PFSK-1 (cell line): ENCODE measurements at regions not wholly inside any gene's neighbourhood (a gene's known extent, or its start where the extent isn't known, plus 50 kb on each side); places are given as distances from the start of the nearest gene placed in this dataset.

Source experiments
- POLR2AphosphoS5 ChIP-seq: IDR thresholded peaks from 2 replicates; pipeline ENCODE4 v1.6.1; 2012; ENCODE audit warnings: low read depth, mild to moderate bottlenecking, control low read depth, low read length, moderate library complexity
- SIN3A ChIP-seq: IDR thresholded peaks from 2 replicates; pipeline ENCODE4 v1.6.1; 2012; ENCODE audit warnings: mild to moderate bottlenecking, low read length, moderate library complexity, borderline replicate concordance; ENCODE audit not compliant: insufficient read depth
- TAF1 ChIP-seq: IDR thresholded peaks from 2 replicates; pipeline ENCODE4 v1.6.1; 2012; ENCODE audit warnings: low read length, control low read depth, borderline replicate concordance; ENCODE audit not compliant: insufficient read depth
- TF ChIP-seq, protein P1 (sequence below), 2 experiments: IDR thresholded peaks; 2 replicates each; pipeline versions ENCODE4 v1.6.1 to v1.8.0; 2011 to 2012; ENCODE audit warnings: low read depth in 2 of 2, low read length in 2 of 2, control low read depth in 1 of 2, inconsistent platforms in 1 of 2, mild to moderate bottlenecking in 1 of 2, moderate library complexity in 1 of 2; ENCODE audit not compliant: insufficient read depth in 1 of 2

DNA sequence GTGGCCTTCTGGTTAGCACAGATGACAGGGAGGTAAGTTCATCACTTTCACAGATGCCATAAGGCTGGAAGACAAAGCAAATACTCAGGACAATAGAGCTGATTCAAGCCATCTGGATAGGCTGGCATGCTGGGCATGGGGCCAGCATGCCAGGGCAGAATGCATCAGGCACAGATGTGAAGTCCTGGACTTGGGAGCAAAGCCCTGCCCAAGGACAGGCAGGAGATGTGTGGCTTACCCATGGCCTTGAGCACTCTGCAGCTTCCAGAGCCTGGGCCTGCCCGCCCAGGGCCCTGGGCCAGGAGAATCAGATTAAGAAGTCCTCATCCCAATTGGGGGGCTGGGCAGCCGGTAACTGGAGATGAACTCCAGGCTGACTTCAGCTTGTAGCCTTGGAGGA is 135.7 kb upstream of the ZC3H12A start:
- TF ChIP-seq TAF1 (no peak), POLR2AphosphoS5 (no peak), SIN3A (no peak)
- TF ChIP-seq, protein P1, sequence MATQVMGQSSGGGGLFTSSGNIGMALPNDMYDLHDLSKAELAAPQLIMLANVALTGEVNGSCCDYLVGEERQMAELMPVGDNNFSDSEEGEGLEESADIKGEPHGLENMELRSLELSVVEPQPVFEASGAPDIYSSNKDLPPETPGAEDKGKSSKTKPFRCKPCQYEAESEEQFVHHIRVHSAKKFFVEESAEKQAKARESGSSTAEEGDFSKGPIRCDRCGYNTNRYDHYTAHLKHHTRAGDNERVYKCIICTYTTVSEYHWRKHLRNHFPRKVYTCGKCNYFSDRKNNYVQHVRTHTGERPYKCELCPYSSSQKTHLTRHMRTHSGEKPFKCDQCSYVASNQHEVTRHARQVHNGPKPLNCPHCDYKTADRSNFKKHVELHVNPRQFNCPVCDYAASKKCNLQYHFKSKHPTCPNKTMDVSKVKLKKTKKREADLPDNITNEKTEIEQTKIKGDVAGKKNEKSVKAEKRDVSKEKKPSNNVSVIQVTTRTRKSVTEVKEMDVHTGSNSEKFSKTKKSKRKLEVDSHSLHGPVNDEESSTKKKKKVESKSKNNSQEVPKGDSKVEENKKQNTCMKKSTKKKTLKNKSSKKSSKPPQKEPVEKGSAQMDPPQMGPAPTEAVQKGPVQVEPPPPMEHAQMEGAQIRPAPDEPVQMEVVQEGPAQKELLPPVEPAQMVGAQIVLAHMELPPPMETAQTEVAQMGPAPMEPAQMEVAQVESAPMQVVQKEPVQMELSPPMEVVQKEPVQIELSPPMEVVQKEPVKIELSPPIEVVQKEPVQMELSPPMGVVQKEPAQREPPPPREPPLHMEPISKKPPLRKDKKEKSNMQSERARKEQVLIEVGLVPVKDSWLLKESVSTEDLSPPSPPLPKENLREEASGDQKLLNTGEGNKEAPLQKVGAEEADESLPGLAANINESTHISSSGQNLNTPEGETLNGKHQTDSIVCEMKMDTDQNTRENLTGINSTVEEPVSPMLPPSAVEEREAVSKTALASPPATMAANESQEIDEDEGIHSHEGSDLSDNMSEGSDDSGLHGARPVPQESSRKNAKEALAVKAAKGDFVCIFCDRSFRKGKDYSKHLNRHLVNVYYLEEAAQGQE (IDR thresholded peaks at IDR 0.05; ENCODE audit: insufficient read depth in 1 of 2, low read depth in 2 of 2, low read length in 2 of 2): no peak
